ENCODE measurements at regions not wholly inside any gene's neighbourhood (a gene's known extent, or its start where the extent isn't known, plus 50 kb on each side); places are given as distances from the start of the nearest gene placed in this dataset.

- H3K4me1 Mint-ChIP-seq = peaks cover 7% of the 10 kb centered on the region; the same call in 1 of the 3 replicates
- Histone ChIP-seq H3K36me3 (ENCODE audit: insufficient read depth) (peaks cover 7% of the 10 kb centered on the region; the same call in 1 of the 2 replicates), H3K9me2 (ENCODE audit: insufficient read depth) (no peaks in the 10 kb centered on the region), H3K4me1 (ENCODE audit: insufficient read depth) (no peaks in the 10 kb centered on the region), H3F3A (replicated peaks; ENCODE audit: low read depth) (no peaks in the 10 kb centered on the region), H3K4me3 (no peak overlapping the region), H3K79me2 (replicated peaks; ENCODE audit: insufficient read depth) (no peaks in the 10 kb centered on the region), H2AFZ (no peak overlapping the region), H3K4me2 (no peak overlapping the region), H4K20me1 (replicated peaks; ENCODE audit: insufficient read depth) (no peaks in the 10 kb centered on the region), H3K27me3 (ENCODE audit: insufficient read depth) (no peaks in the 10 kb centered on the region), H3K27ac (ENCODE audit: low read depth) (no peak overlapping the region)
- ATAC-seq (no peak), DNase-seq (ENCODE audit: low spot score) (no peak)
- H3K36me3 Mint-ChIP-seq (ENCODE audit: low read depth) = peaks cover 26% of the 10 kb centered on the region
- H3K27ac Mint-ChIP-seq = no peak overlapping the region
- TF ChIP-seq CREB1 (CRISPR knock-in tag; IDR thresholded peaks at IDR 0.05; ENCODE audit: low read depth) (no peak), REST (IDR thresholded peaks at IDR 0.05; ENCODE audit: unreplicated experiment) (no peak), EZH2phosphoT487 (IDR thresholded peaks at IDR 0.05; ENCODE audit: unreplicated experiment) (no peak), ETS1 (IDR thresholded peaks at IDR 0.05) (no peak), CTCF (conservative IDR thresholded peaks at IDR 0.05; ENCODE audit: low read depth in 2 of 2) (no peak), JUNB (IDR thresholded peaks at IDR 0.05; ENCODE audit: unreplicated experiment) (no peak), NANOG (IDR thresholded peaks at IDR 0.05; ENCODE audit: borderline replicate concordance) (no peak), EZH2 (IDR thresholded peaks at IDR 0.05; ENCODE audit: low read depth, unreplicated experiment) (no peak), ZNF114 (CRISPR knock-in tag; IDR thresholded peaks at IDR 0.05) (no peak), ZNF331 (CRISPR knock-in tag; IDR thresholded peaks at IDR 0.05; ENCODE audit: low read depth) (no peak), POLR2AphosphoS5 (IDR thresholded peaks at IDR 0.05; ENCODE audit: low read depth) (no peak)
- peaks cover 30% of the 10 kb centered on the region for H3K9me3 Mint-ChIP-seq
- no peaks in the 10 kb centered on the region for H3K27me3 Mint-ChIP-seq (ENCODE audit: insufficient read depth, low read depth, poor library complexity)
- no peak overlapping the region for H3K4me3 Mint-ChIP-seq
Observed at GRCh38 chr7:12834782-12835181, 147.3 kb downstream of the ARL4A start.

Measured in GM23338 (cell line).